ENCODE measurements at regions not wholly inside any gene's neighbourhood (a gene's known extent, or its start where the extent isn't known, plus 50 kb on each side); places are given as distances from the start of the nearest gene placed in this dataset.

- DNase-seq (ENCODE audit: insufficient read length, low spot score) (no peak), FAIRE-seq (no peak)
- TF ChIP-seq, protein P1, sequence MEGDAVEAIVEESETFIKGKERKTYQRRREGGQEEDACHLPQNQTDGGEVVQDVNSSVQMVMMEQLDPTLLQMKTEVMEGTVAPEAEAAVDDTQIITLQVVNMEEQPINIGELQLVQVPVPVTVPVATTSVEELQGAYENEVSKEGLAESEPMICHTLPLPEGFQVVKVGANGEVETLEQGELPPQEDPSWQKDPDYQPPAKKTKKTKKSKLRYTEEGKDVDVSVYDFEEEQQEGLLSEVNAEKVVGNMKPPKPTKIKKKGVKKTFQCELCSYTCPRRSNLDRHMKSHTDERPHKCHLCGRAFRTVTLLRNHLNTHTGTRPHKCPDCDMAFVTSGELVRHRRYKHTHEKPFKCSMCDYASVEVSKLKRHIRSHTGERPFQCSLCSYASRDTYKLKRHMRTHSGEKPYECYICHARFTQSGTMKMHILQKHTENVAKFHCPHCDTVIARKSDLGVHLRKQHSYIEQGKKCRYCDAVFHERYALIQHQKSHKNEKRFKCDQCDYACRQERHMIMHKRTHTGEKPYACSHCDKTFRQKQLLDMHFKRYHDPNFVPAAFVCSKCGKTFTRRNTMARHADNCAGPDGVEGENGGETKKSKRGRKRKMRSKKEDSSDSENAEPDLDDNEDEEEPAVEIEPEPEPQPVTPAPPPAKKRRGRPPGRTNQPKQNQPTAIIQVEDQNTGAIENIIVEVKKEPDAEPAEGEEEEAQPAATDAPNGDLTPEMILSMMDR (IDR thresholded peaks at IDR 0.05; ENCODE audit: insufficient read depth, missing control alignments): no peak
These were observed 145.3 kb downstream of the FOXL1 start for GRCh38 chr16:86723689-86724088.

GRCh38 chr16:86725401-86725800 is 147.1 kb downstream of the FOXL1 start:
- no peak for FAIRE-seq

GRCh38 chr16:86726340-86726739 is 148.0 kb downstream of the FOXL1 start:
- TF ChIP-seq, protein P1 (IDR thresholded peaks at IDR 0.05; ENCODE audit: insufficient read depth, missing control alignments): no peak
- FAIRE-seq (no peak), DNase-seq (ENCODE audit: insufficient read length, low spot score) (no peak)

More at GRCh38 chr16:86725401-86725800, 147.1 kb downstream of the FOXL1 start:
- DNase-seq (ENCODE audit: insufficient read length, low spot score): no peak
- TF ChIP-seq, protein P1 (IDR thresholded peaks at IDR 0.05; ENCODE audit: insufficient read depth, missing control alignments): no peak

GRCh38 chr16:86727131-86727530 is 148.8 kb downstream of the FOXL1 start:
- FAIRE-seq (no peak), DNase-seq (ENCODE audit: insufficient read length, low spot score) (no peak)
- TF ChIP-seq, protein P1 (IDR thresholded peaks at IDR 0.05; ENCODE audit: insufficient read depth, missing control alignments): no peak

DNA sequence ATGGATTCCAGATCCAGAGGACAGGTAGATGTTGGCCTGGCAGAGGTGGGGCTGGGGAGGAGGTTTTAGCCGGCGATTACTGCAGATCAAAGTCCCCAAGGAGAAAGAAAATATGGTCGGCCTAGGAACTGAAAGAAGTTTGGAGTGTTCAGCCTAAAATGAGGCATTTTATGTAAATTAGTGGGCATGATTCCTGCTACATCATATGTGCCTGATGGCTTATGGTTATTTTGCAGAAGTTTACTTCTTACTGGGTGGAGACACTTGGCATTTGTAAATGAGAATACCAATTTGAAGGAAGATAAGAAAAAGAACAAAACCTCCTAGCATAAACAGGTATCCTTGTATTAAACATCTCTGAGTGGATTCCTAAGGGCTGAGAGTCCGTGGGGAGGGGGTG is 149.3 kb downstream of the FOXL1 start:
- no peak for FAIRE-seq
- TF ChIP-seq, protein P1 (IDR thresholded peaks at IDR 0.05; ENCODE audit: insufficient read depth, missing control alignments): no peak
- DNase-seq (ENCODE audit: insufficient read length, low spot score): no peak

DNA sequence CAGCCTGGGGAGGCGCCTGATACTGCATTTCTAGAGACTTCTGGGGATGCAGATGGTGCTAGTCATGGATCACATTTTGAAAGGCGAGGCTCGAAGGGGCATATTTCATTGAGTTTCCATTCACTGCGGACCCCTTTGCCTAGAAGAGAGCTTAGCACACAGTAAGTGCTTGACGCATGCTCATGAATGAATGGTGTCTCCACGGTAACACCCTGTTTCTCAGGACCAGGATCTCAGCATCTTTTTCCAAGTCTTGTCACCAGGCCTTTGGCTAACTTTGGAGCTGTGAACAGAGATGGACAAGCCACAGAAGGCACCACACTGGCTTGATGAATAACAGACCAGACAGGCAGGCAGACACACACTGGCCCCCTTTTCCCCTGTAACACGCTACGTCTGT is 151.3 kb downstream of the FOXL1 start:
- DNase-seq (ENCODE audit: insufficient read length, low spot score) (no peak), FAIRE-seq (no peak)
- TF ChIP-seq, protein P1 (IDR thresholded peaks at IDR 0.05; ENCODE audit: insufficient read depth, missing control alignments): no peak

DNA sequence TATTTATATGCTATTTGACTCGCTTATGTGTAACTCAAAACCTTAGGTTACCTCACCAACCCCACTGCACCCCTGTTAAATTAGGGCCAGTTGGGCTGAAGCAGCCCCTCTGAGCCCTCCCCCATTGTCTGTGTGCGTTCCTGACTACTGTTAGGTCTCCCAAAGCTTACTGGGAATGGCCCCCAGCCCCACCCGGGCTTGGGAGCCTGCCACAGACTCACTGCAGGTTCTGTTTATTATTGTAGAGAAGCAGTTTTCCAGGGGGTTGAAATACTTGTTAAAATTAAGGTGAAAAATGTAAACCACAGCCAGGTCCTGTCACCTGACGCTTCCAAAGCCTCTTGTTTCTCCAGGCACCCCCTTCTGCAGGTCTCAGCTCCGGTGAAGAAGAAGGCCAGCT is 151.7 kb downstream of the FOXL1 start:
- TF ChIP-seq, protein P1 (IDR thresholded peaks at IDR 0.05; ENCODE audit: insufficient read depth, missing control alignments): no peak
- FAIRE-seq: no peak

More for the DNA sequence above, 151.7 kb downstream of the FOXL1 start:
- DNase-seq (ENCODE audit: insufficient read length, low spot score): no peak

Measured in D721Med (cell line).